SIG-M5 treated with dmso at 0.1 percent for 504 hours (cell line): ENCODE measurements at regions not wholly inside any gene's neighbourhood (a gene's known extent, or its start where the extent isn't known, plus 50 kb on each side); places are given as distances from the start of the nearest gene placed in this dataset.

Source experiments
- DNase-seq: peaks from one replicate; lab custom pipeline; 2025; ENCODE audit not compliant: unreplicated experiment; lab: John Stamatoyannopoulos, UW

- no peak for DNase-seq
These were observed 269.8 kb downstream of the CDC5L start for GRCh38 chr6:44657206-44657819.

- no peak for DNase-seq
These were observed 271.1 kb downstream of the CDC5L start for GRCh38 chr6:44658571-44658970.

- DNase-seq: no peak
These were observed 272.2 kb downstream of the CDC5L start for GRCh38 chr6:44659726-44660125.

GRCh38 chr6:44660561-44661220, 273.2 kb downstream of the CDC5L start:
- no peak for DNase-seq

GRCh38 chr6:44661221-44662008, 273.9 kb downstream of the CDC5L start:
- DNase-seq: no peak

GRCh38 chr6:44662461-44663121, 275.1 kb downstream of the CDC5L start:
- no peak for DNase-seq

GRCh38 chr6:44663860-44664634, 276.5 kb downstream of the CDC5L start:
- DNase-seq: no peak

- DNase-seq: no peak
These were observed 277.2 kb downstream of the CDC5L start for GRCh38 chr6:44664716-44665115.

- DNase-seq: no peak
These were observed 277.6 kb downstream of the CDC5L start for GRCh38 chr6:44665143-44665542.

- no peak for DNase-seq
These were observed 278.2 kb downstream of the CDC5L start for GRCh38 chr6:44665683-44666082.

- no peak for DNase-seq
These were observed 278.8 kb downstream of the CDC5L start for GRCh38 chr6:44666324-44666723.

- DNase-seq: no peak
These were observed 279.7 kb downstream of the CDC5L start for GRCh38 chr6:44667226-44667625.

GRCh38 chr6:44667668-44668390, 280.3 kb downstream of the CDC5L start:
- DNase-seq: peak; percentile 16

GRCh38 chr6:44668391-44668930, 281.0 kb downstream of the CDC5L start:
- DNase-seq: no peak

- DNase-seq: no peak
These were observed 281.7 kb downstream of the CDC5L start for GRCh38 chr6:44668976-44669934.

- no peak for DNase-seq
These were observed 282.6 kb downstream of the CDC5L start for GRCh38 chr6:44670146-44670545.

- no peak for DNase-seq
These were observed 283.8 kb downstream of the CDC5L start for GRCh38 chr6:44671333-44671732.

- no peak for DNase-seq
These were observed 284.6 kb downstream of the CDC5L start for GRCh38 chr6:44672086-44672485.

- DNase-seq: no peak
These were observed 285.3 kb downstream of the CDC5L start for GRCh38 chr6:44672841-44673240.
